Breast epithelium (tissue), 4 donors: ENCODE measurements at regions not wholly inside any gene's neighbourhood (a gene's known extent, or its start where the extent isn't known, plus 50 kb on each side); places are given as distances from the start of the nearest gene placed in this dataset.
"Not testable (repeated sequence)": the region's sequence is repeated elsewhere in the genome, so short reads cannot be mapped to it uniquely, and the experiment has no call there.

ENCODE experiments used
- DNase-seq, 2 donors: peaks; one replicate each; pipeline ENCODE4 v3.0.0-alpha.2; 2019; ENCODE audit warnings: low spot score in 2 of 2
- H3K27ac ChIP-seq, 2 donors: fragments of 200-600 bp; sonication (generic) in 1 of 2; one replicate each; pipeline ENCODE4 v1.5.1; 2016 to 2019; ENCODE audit warnings: mild to moderate bottlenecking in 1 of 2
- H3K27me3 ChIP-seq, 2 donors: fragments of 200-600 bp; sonication (generic) in 1 of 2; one replicate each; pipeline versions ENCODE4 v1.5.1 to v1.6.0; 2017 to 2019; ENCODE audit warnings: control low read depth in 1 of 2, mild to moderate bottlenecking in 1 of 2
- H3K36me3 ChIP-seq: fragments of 200-600 bp; one replicate; pipeline ENCODE4 v1.5.1; 2019
- H3K4me1 ChIP-seq, 2 donors: fragments of 200-600 bp; sonication (generic); one replicate each; pipeline ENCODE4 v1.5.1; 2016 to 2019; ENCODE audit warnings: control low read depth in 1 of 2
- H3K4me3 ChIP-seq, 3 donors: fragments of 200-600 bp; sonication (generic); 1 replicate in 2 of 3; 2 replicates in 1 of 3; pipeline ENCODE4 v1.5.1; 2016 to 2019; ENCODE audit warnings: mild to moderate bottlenecking in 3 of 3, moderate library complexity in 2 of 3
- H3K9me3 ChIP-seq, 2 donors: fragments of 200-600 bp; sonication (generic) in 1 of 2; one replicate each; pipeline ENCODE4 v1.5.1; 2016 to 2019; ENCODE audit warnings: control low read depth in 1 of 2
- POLR2A ChIP-seq: fragments of 450-650 bp; IDR thresholded peaks from one replicate; pipeline ENCODE4 v1.6.1; 2016; ENCODE audit warnings: antibody characterized with exemption, mild to moderate bottlenecking, moderate library complexity
- POLR2AphosphoS5 ChIP-seq, 3 donors: sonication (generic); formaldehyde crosslinking; IDR thresholded peaks; one replicate each; pipeline ENCODE4 v1.6.1; 2017; ENCODE audit warnings: antibody characterized with exemption in 3 of 3
- intact Hi-C: fragments of 100-400 bp; cut with DNase I; formaldehyde crosslinking; loops from one replicate; pipeline ENCODE4 v1.15.1; 2023; ENCODE audit warnings: low total_unique reads
- TF ChIP-seq, protein P1 (sequence below), 3 donors: fragments of 450-650 bp; IDR thresholded peaks; one replicate each; pipeline ENCODE4 v1.5.1; 2016 to 2017; ENCODE audit warnings: antibody characterized with exemption in 3 of 3, mild to moderate bottlenecking in 3 of 3, moderate library complexity in 3 of 3

DNA sequence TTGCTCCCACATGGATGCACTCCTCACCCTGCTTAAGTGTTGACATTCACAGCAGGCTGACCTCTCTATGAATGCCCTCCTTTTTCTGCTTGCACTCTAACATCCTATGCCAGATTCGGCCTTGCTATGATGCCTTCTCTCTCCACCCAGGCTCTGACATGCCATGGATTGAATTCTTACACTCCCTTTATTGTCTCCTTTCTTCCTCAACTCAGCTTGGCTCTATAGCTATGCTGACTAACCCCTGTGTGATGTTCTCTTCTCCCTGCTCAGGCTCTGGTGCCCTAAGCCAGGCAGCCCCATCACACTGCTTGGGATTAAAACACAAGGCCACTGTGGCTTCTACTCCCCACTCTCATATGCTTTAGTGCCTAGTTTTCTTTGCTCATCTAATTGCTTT, 563.7 kb downstream of the NSUN3 start:
- H3K4me1 ChIP-seq, result no peaks in the 10 kb centered on the region
- H3K27ac ChIP-seq, result no peak overlapping the region
- TF ChIP-seq POLR2AphosphoS5 (IDR thresholded peaks at IDR 0.05) (no peak), POLR2A (no peak)
- TF ChIP-seq, protein P1, sequence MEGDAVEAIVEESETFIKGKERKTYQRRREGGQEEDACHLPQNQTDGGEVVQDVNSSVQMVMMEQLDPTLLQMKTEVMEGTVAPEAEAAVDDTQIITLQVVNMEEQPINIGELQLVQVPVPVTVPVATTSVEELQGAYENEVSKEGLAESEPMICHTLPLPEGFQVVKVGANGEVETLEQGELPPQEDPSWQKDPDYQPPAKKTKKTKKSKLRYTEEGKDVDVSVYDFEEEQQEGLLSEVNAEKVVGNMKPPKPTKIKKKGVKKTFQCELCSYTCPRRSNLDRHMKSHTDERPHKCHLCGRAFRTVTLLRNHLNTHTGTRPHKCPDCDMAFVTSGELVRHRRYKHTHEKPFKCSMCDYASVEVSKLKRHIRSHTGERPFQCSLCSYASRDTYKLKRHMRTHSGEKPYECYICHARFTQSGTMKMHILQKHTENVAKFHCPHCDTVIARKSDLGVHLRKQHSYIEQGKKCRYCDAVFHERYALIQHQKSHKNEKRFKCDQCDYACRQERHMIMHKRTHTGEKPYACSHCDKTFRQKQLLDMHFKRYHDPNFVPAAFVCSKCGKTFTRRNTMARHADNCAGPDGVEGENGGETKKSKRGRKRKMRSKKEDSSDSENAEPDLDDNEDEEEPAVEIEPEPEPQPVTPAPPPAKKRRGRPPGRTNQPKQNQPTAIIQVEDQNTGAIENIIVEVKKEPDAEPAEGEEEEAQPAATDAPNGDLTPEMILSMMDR (IDR thresholded peaks at IDR 0.05), result no peak
- no peaks in the 10 kb centered on the region for H3K9me3 ChIP-seq
- no peak overlapping the region for H3K4me3 ChIP-seq
- no peaks in the 10 kb centered on the region for H3K36me3 ChIP-seq
- no peaks in the 10 kb centered on the region for H3K27me3 ChIP-seq
- intact Hi-C loops, result no loop called here
- no peak for DNase-seq

DNA sequence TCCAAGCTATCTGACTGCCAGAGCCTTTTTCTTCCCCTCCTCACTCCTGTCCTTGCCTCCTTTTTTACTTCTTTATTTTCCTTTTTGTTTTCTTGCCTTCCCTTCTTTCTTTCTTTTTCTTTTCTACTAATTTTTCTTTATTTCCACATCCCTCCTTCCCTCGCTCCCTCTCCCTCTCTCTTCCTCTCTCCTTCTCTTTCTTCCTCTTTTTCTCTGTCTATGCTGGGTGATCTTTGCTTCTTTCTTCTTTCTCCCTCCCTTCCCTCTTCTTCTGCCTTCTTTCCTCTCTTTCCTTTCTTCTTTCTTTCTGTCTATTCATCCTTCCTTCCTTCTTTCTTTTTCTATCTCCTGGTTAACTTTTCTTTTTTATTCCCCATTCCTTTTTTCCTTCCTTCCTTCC, 564.8 kb downstream of the NSUN3 start:
- no peak overlapping the region for H3K27ac ChIP-seq
- intact Hi-C loops, result no loop called here

GRCh38 chr3:94643400-94643799, 580.5 kb downstream of the NSUN3 start:
- Histone ChIP-seq H3K4me3 (no peak overlapping the region), H3K36me3 (no peaks in the 10 kb centered on the region), H3K4me1 (no peaks in the 10 kb centered on the region), H3K9me3 (peaks cover 0 to 3% of the 10 kb centered on the region in 2 donors), H3K27ac (no peak overlapping the region), H3K27me3 (no peaks in the 10 kb centered on the region)
- intact Hi-C loops, result no loop called here
- TF ChIP-seq POLR2AphosphoS5 (IDR thresholded peaks at IDR 0.05) (no peak), POLR2A (no peak)
- TF ChIP-seq, protein P1 (IDR thresholded peaks at IDR 0.05), result no peak
- no peak for DNase-seq

More for the DNA sequence above, 564.8 kb downstream of the NSUN3 start:
- TF ChIP-seq POLR2AphosphoS5 (IDR thresholded peaks at IDR 0.05) (no peak), POLR2A (no peak)
- TF ChIP-seq, protein P1 (IDR thresholded peaks at IDR 0.05), result no peak
- DNase-seq, result no peak
- no peaks in the 10 kb centered on the region for H3K9me3 ChIP-seq
- H3K36me3 ChIP-seq, result no peaks in the 10 kb centered on the region
- no peaks in the 10 kb centered on the region for H3K27me3 ChIP-seq
- no peaks in the 10 kb centered on the region for H3K4me1 ChIP-seq
- no peak overlapping the region for H3K4me3 ChIP-seq

- Histone ChIP-seq H3K36me3 (no peaks in the 10 kb centered on the region), H3K27ac (no peak overlapping the region), H3K9me3 (no peaks in the 10 kb centered on the region), H3K27me3 (no peaks in the 10 kb centered on the region), H3K4me1 (no peaks in the 10 kb centered on the region), H3K4me3 (no peak overlapping the region)
- intact Hi-C loops, result no loop called here
- no peak for DNase-seq
- TF ChIP-seq, protein P1 (IDR thresholded peaks at IDR 0.05), result no peak
- TF ChIP-seq POLR2AphosphoS5 (IDR thresholded peaks at IDR 0.05) (no peak), POLR2A (no peak)
Observed at GRCh38 chr3:94645790-94646189, 582.9 kb downstream of the NSUN3 start.

- H3K4me1 ChIP-seq, result no peaks in the 10 kb centered on the region
- intact Hi-C loops, result no loop called here
- H3K27ac ChIP-seq, result no peak overlapping the region
- no peaks in the 10 kb centered on the region for H3K9me3 ChIP-seq
- H3K4me3 ChIP-seq, result no peak overlapping the region
- no peaks in the 10 kb centered on the region for H3K27me3 ChIP-seq
- no peaks in the 10 kb centered on the region for H3K36me3 ChIP-seq
- no peak for TF ChIP-seq POLR2AphosphoS5 (IDR thresholded peaks at IDR 0.05)
- TF ChIP-seq POLR2A, result no peak
- TF ChIP-seq, protein P1 (IDR thresholded peaks at IDR 0.05), result no peak
- no peak for DNase-seq
Observed at GRCh38 chr3:94647131-94647530, 584.3 kb downstream of the NSUN3 start.

DNA sequence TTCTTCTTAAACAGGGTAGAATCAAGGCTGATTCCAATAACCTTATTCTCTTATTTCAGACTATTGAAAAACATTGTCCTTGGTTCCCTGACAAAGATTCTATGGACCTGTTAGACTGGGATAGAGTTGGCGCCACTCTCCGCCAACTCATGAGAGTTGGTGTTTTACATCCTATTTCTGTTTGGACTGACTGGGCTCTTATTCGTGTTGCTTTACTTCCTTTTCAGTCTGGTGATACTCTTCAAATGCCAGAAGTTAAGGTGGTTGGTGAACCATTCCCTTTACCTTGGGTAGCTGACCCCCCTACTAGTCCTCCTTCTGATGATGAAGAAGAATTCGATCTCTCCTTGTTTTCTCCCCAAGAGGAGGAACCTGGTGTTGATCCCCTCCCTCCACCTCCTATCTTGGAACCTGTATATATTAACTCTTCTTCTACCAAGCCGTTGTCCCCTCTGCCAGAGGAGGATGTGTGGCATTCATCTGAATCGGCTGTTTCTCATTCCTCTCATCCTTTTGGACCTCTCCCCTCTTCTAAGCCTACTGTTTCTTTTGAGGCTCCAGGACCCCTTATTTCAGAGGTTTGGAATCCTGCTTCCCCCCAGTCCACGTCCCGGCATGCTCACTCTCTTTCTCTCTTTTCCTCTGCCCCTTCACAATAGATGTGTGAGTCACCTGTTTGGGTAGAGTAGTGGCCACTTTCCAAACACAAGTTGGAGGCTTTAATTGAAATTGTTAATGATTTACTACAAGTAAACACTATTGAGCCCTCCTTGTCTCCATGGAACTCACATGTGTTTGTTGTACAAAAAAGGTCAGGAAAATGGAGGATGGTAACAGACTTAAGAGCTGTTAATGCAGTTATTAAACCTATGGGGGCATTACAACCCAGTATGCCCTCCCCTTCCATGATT, 585.7 kb downstream of the NSUN3 start:
- H3K9me3 ChIP-seq, H3K27ac ChIP-seq, DNase-seq, H3K4me1 ChIP-seq, H3K36me3 ChIP-seq, H3K27me3 ChIP-seq, H3K4me3 ChIP-seq, intact Hi-C loops: not testable (repeated sequence)
